ENCODE measurements at regions not wholly inside any gene's neighbourhood (a gene's known extent, or its start where the extent isn't known, plus 50 kb on each side); places are given as distances from the start of the nearest gene placed in this dataset.
"Not testable (repeated sequence)": the region's sequence is repeated elsewhere in the genome, so short reads cannot be mapped to it uniquely, and the experiment has no call there.

DNA sequence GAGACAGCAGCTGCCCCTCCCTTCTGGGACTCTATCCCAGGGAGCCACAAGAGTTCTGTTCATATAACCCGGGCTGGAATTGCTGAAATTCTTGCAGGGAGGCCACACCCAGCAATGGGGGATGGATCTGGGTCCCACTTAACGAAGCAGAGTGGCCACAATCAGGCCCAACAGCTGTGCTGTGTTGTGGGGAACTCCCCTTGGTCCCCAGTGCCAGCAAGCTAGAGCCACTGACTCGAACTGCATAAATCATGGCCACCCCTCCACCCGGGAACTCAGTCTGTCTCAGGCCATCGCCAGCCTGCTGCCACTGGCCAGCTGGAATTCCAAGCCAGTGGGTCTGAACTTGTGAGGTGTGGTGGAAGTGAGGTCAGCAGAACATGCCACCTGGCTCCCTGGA is 111.1 kb downstream of the KLF8 start:
- DNase-seq (no peak), FAIRE-seq (no peak)
- no peaks in the 10 kb centered on the region for H3K4me1 ChIP-seq (ENCODE audit: control insufficient read depth in 3 of 3, insufficient read depth in 2 of 3, low read depth in 1 of 3, low read length in 2 of 3)
- H3K27ac ChIP-seq (ENCODE audit: low read depth in 1 of 3, low read length in 2 of 3): no peak overlapping the region
- no peaks in the 10 kb centered on the region for H3K9me3 ChIP-seq (ENCODE audit: control insufficient read depth in 2 of 2, insufficient read depth in 1 of 2, low read depth in 1 of 2, low read length in 1 of 2)
- H3K27me3 ChIP-seq (ENCODE audit: control insufficient read depth in 3 of 3, insufficient read depth in 3 of 3, low read length in 3 of 3): no peaks in the 10 kb centered on the region
- WGBS, 3 donors: 42 to 53% (median 43%) methylated on average over 5 of the region's 5 CpGs
- no peaks in the 10 kb centered on the region for H3K36me3 ChIP-seq (ENCODE audit: control insufficient read depth in 3 of 3, insufficient read depth in 2 of 3, low read depth in 1 of 3, low read length in 3 of 3)
- H3K4me3 ChIP-seq (ENCODE audit: low read depth in 1 of 3, low read length in 3 of 3): no peak overlapping the region

- WGBS, 3 donors: 61 to 77% (median 66%) methylated on average over 5 of the region's 5 CpGs
- Histone ChIP-seq H3K27me3 (ENCODE audit: control insufficient read depth in 3 of 3, insufficient read depth in 3 of 3, low read length in 3 of 3) (no peaks in the 10 kb centered on the region), H3K27ac (ENCODE audit: low read depth in 1 of 3, low read length in 2 of 3) (no peak overlapping the region), H3K36me3 (ENCODE audit: control insufficient read depth in 3 of 3, insufficient read depth in 2 of 3, low read depth in 1 of 3, low read length in 3 of 3) (no peaks in the 10 kb centered on the region), H3K9me3 (ENCODE audit: control insufficient read depth in 2 of 2, insufficient read depth in 1 of 2, low read depth in 1 of 2, low read length in 1 of 2) (no peaks in the 10 kb centered on the region), H3K4me3 (ENCODE audit: low read depth in 1 of 3, low read length in 3 of 3) (no peak overlapping the region), H3K4me1 (ENCODE audit: control insufficient read depth in 3 of 3, insufficient read depth in 2 of 3, low read depth in 1 of 3, low read length in 2 of 3) (no peaks in the 10 kb centered on the region)
- FAIRE-seq (no peak), DNase-seq (no peak)
Observed at GRCh38 chrX:56343664-56344063, 111.5 kb downstream of the KLF8 start.

GRCh38 chrX:56358145-56358544 is 126.0 kb downstream of the KLF8 start:
- not testable (repeated sequence) for H3K27me3 ChIP-seq (ENCODE audit: control insufficient read depth in 3 of 3, insufficient read depth in 3 of 3, low read length in 3 of 3); H3K27ac ChIP-seq (ENCODE audit: low read depth in 1 of 3, low read length in 2 of 3); DNase-seq; FAIRE-seq; H3K9me3 ChIP-seq (ENCODE audit: control insufficient read depth in 2 of 2, insufficient read depth in 1 of 2, low read depth in 1 of 2, low read length in 1 of 2); H3K4me1 ChIP-seq (ENCODE audit: control insufficient read depth in 3 of 3, insufficient read depth in 2 of 3, low read depth in 1 of 3, low read length in 2 of 3); H3K36me3 ChIP-seq (ENCODE audit: control insufficient read depth in 3 of 3, insufficient read depth in 2 of 3, low read depth in 1 of 3, low read length in 3 of 3); H3K4me3 ChIP-seq (ENCODE audit: low read depth in 1 of 3, low read length in 3 of 3)
- 56 to 69% (median 66%) methylated on average over 4 of the region's 4 CpGs for WGBS, 3 donors

DNA sequence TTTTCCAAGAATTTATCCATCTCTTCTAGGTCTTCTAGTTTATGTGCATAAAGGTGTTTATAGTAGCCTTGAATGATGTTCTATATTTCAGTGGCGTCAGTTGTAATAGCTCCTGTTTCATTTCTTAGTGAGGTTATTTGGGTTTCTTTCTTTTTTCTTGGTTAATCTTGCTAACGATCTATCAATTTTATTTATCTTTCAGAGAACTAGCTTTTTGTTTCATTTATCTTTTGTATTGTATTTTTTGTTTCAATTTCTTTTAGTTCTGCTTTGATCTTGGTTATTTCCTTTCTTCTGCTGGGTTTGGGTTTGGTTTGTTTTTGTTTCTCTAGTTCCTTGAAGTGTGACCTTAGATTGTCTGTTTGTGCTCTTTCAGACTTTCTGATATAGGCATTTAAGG is 133.0 kb downstream of the KLF8 start:
- DNase-seq; H3K4me1 ChIP-seq (ENCODE audit: control insufficient read depth in 3 of 3, insufficient read depth in 2 of 3, low read depth in 1 of 3, low read length in 2 of 3); H3K27me3 ChIP-seq (ENCODE audit: control insufficient read depth in 3 of 3, insufficient read depth in 3 of 3, low read length in 3 of 3); H3K4me3 ChIP-seq (ENCODE audit: low read depth in 1 of 3, low read length in 3 of 3); H3K36me3 ChIP-seq (ENCODE audit: control insufficient read depth in 3 of 3, insufficient read depth in 2 of 3, low read depth in 1 of 3, low read length in 3 of 3); H3K9me3 ChIP-seq (ENCODE audit: control insufficient read depth in 2 of 2, insufficient read depth in 1 of 2, low read depth in 1 of 2, low read length in 1 of 2); H3K27ac ChIP-seq (ENCODE audit: low read depth in 1 of 3, low read length in 2 of 3): not testable (repeated sequence)
- peak; percentile 30 for FAIRE-seq
- 54 to 86% (median 74%) methylated on average over 2 of the region's 2 CpGs for WGBS, 3 donors

DNA sequence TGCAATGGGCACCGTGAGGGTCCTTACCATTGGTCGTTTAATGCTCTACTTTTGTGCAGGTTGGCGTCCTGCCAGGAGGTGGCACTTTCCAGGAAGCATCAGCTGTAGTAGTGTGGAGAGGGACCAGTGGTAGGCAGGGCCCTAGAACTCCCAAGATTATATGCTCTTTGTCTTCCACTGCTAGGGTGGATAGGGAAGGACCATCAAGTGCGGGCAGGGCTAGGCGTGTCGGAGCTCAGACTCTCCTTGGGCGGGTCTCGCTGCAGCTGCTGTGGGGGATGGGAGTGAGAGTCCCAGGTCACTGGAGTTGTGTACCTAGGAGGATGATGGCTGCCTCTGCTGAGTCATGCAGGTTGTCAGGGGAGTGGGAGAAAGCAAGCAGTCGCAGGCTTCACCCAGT is 134.7 kb downstream of the KLF8 start:
- no peak for FAIRE-seq
- Histone ChIP-seq H3K9me3 (ENCODE audit: control insufficient read depth in 2 of 2, insufficient read depth in 1 of 2, low read depth in 1 of 2, low read length in 1 of 2) (no peaks in the 10 kb centered on the region), H3K4me3 (ENCODE audit: low read depth in 1 of 3, low read length in 3 of 3) (no peak overlapping the region), H3K27me3 (ENCODE audit: control insufficient read depth in 3 of 3, insufficient read depth in 3 of 3, low read length in 3 of 3) (no peaks in the 10 kb centered on the region), H3K4me1 (ENCODE audit: control insufficient read depth in 3 of 3, insufficient read depth in 2 of 3, low read depth in 1 of 3, low read length in 2 of 3) (no peaks in the 10 kb centered on the region), H3K36me3 (ENCODE audit: control insufficient read depth in 3 of 3, insufficient read depth in 2 of 3, low read depth in 1 of 3, low read length in 3 of 3) (no peaks in the 10 kb centered on the region), H3K27ac (ENCODE audit: low read depth in 1 of 3, low read length in 2 of 3) (no peak overlapping the region)
- WGBS, 3 donors: 47 to 64% (median 50%) methylated on average over 4 to 9 of the region's 9 CpGs
- peak in 1 of 2 donors; percentile 17 for DNase-seq

DNA sequence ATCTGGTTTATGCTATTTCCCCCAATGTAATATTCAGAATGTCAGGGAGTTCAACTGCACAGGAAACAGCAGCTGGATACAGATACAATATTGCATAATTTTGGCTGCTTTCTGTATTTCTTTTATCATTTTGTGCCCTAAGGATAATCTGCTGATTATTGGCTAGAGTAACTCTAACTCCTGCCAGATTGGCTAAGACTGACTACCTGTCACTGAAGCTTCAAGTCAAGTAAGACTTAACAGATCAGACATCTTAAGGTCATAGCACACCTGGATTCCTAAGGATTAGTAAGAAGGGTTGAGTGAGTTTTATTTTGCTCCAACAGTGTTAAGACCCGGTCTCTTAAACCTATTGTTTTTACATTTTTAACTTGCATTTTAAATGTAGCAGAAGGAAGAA is 136.8 kb downstream of the KLF8 start:
- DNase-seq (no peak), FAIRE-seq (no peak)
- Histone ChIP-seq H3K27me3 (ENCODE audit: control insufficient read depth in 3 of 3, insufficient read depth in 3 of 3, low read length in 3 of 3) (no peaks in the 10 kb centered on the region), H3K4me1 (ENCODE audit: control insufficient read depth in 3 of 3, insufficient read depth in 2 of 3, low read depth in 1 of 3, low read length in 2 of 3) (no peaks in the 10 kb centered on the region), H3K27ac (ENCODE audit: low read depth in 1 of 3, low read length in 2 of 3) (no peak overlapping the region), H3K36me3 (ENCODE audit: control insufficient read depth in 3 of 3, insufficient read depth in 2 of 3, low read depth in 1 of 3, low read length in 3 of 3) (no peaks in the 10 kb centered on the region), H3K4me3 (ENCODE audit: low read depth in 1 of 3, low read length in 3 of 3) (no peak overlapping the region), H3K9me3 (ENCODE audit: control insufficient read depth in 2 of 2, insufficient read depth in 1 of 2, low read depth in 1 of 2, low read length in 1 of 2) (no peaks in the 10 kb centered on the region)
- WGBS, 3 donors: 73 to 85% (median 85%) methylated on average over 1 of the region's 1 CpG

DNA sequence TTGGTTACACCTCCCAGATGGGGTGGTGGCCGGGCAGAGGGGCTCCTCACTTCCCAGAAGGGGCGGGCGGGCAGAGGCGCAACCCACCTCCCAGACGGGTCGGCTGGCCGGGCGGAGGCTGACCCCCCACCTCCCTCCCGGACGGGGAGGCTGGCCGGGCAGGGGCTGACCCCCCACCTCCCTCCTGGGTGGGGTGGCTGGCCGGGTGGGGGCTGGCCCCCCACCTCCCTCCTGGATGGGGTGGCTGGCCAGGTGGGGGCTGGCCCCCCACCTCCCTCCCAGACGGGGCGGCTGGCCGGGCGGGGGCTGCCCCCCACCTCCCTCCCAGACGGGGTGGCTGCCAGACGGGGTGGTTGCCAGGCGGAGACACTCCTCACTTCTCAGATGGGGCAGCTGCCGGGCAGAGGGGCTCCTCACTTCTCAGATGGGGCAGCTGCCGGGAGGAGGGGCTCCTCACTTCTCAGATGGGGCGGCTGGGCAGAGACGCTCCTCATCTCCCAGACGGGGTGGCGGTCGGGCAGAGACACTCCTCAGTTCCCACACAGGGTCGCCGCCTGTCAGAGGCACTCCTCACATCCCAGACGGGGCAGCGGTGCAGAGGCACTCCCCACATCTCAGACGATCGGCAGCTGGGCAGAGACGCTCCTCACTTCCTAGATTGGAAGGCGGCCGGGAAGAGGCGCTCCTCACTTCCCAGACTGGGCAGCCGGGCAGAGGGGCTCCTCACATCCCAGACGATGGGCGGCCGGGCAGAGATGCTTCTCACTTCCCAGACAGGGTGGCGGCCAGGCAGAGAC is 148.0 kb downstream of the KLF8 start:
- not testable (repeated sequence) for H3K36me3 ChIP-seq (ENCODE audit: control insufficient read depth in 3 of 3, insufficient read depth in 2 of 3, low read depth in 1 of 3, low read length in 3 of 3); DNase-seq; H3K27me3 ChIP-seq (ENCODE audit: control insufficient read depth in 3 of 3, insufficient read depth in 3 of 3, low read length in 3 of 3); H3K9me3 ChIP-seq (ENCODE audit: control insufficient read depth in 2 of 2, insufficient read depth in 1 of 2, low read depth in 1 of 2, low read length in 1 of 2); H3K27ac ChIP-seq (ENCODE audit: low read depth in 1 of 3, low read length in 2 of 3); H3K4me1 ChIP-seq (ENCODE audit: control insufficient read depth in 3 of 3, insufficient read depth in 2 of 3, low read depth in 1 of 3, low read length in 2 of 3); H3K4me3 ChIP-seq (ENCODE audit: low read depth in 1 of 3, low read length in 3 of 3); FAIRE-seq
- WGBS, 3 donors: 96% methylated on average over 22 to 40 of the region's 41 CpGs

DNA sequence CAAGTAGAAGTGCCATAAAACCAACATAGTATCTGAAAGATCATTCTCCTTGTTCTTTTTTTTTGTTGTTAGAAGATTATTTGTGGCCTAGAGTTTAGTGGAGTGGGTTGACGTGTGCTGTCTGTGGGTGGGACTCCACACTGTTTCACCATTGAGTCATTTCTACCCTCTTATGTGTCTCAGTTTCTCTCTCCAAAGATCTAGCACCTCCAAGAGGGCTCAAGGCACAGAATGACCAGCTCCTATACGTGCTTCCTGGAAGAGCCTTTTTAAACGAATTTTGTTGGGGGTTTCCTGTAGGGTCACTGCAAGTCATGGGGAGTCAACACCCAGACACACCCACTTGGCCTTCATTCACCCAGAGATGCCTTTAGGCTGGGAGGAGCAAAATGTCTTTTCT is 150.1 kb downstream of the KLF8 start:
- WGBS, 3 donors: 32 to 58% (median 35%) methylated on average over 3 of the region's 3 CpGs
- FAIRE-seq (no peak), DNase-seq (no peak)
- H3K9me3 ChIP-seq (ENCODE audit: control insufficient read depth in 2 of 2, insufficient read depth in 1 of 2, low read depth in 1 of 2, low read length in 1 of 2): no peaks in the 10 kb centered on the region
- H3K4me1 ChIP-seq (ENCODE audit: control insufficient read depth in 3 of 3, insufficient read depth in 2 of 3, low read depth in 1 of 3, low read length in 2 of 3): no peaks in the 10 kb centered on the region
- no peak overlapping the region for H3K27ac ChIP-seq (ENCODE audit: low read depth in 1 of 3, low read length in 2 of 3)
- H3K36me3 ChIP-seq (ENCODE audit: control insufficient read depth in 3 of 3, insufficient read depth in 2 of 3, low read depth in 1 of 3, low read length in 3 of 3): no peaks in the 10 kb centered on the region
- H3K4me3 ChIP-seq (ENCODE audit: low read depth in 1 of 3, low read length in 3 of 3): no peak overlapping the region
- peaks cover 0 to 2% (median 0%) of the 10 kb centered on the region in 3 donors for H3K27me3 ChIP-seq (ENCODE audit: control insufficient read depth in 3 of 3, insufficient read depth in 3 of 3, low read length in 3 of 3)

- 64 to 81% (median 73%) methylated on average over 1 of the region's 1 CpG for WGBS, 3 donors
- no peak for FAIRE-seq
Observed at GRCh38 chrX:56385336-56385735, 153.2 kb downstream of the KLF8 start.

More at GRCh38 chrX:56385336-56385735, 153.2 kb downstream of the KLF8 start:
- Histone ChIP-seq H3K36me3 (ENCODE audit: control insufficient read depth in 3 of 3, insufficient read depth in 2 of 3, low read depth in 1 of 3, low read length in 3 of 3) (no peaks in the 10 kb centered on the region), H3K4me1 (ENCODE audit: control insufficient read depth in 3 of 3, insufficient read depth in 2 of 3, low read depth in 1 of 3, low read length in 2 of 3) (no peaks in the 10 kb centered on the region), H3K9me3 (ENCODE audit: control insufficient read depth in 2 of 2, insufficient read depth in 1 of 2, low read depth in 1 of 2, low read length in 1 of 2) (no peaks in the 10 kb centered on the region), H3K27me3 (ENCODE audit: control insufficient read depth in 3 of 3, insufficient read depth in 3 of 3, low read length in 3 of 3) (no peaks in the 10 kb centered on the region), H3K27ac (ENCODE audit: low read depth in 1 of 3, low read length in 2 of 3) (no peak overlapping the region), H3K4me3 (ENCODE audit: low read depth in 1 of 3, low read length in 3 of 3) (no peak overlapping the region)
- DNase-seq: no peak
